ENCODE measurements at regions not wholly inside any gene's neighbourhood (a gene's known extent, or its start where the extent isn't known, plus 50 kb on each side); places are given as distances from the start of the nearest gene placed in this dataset.
"Not testable (repeated sequence)": the region's sequence is repeated elsewhere in the genome, so short reads cannot be mapped to it uniquely, and the experiment has no call there.

GRCh38 chrX:140163371-140164159 is 198.2 kb upstream of the CXorf66 start:
- TF ChIP-seq CTCF (conservative IDR thresholded peaks at IDR 0.05): no peak
- no peak overlapping the region for H3K27ac ChIP-seq

GRCh38 chrX:140157611-140158010 is 192.3 kb upstream of the CXorf66 start:
- no peak overlapping the region for H3K27ac ChIP-seq
- TF ChIP-seq CTCF (conservative IDR thresholded peaks at IDR 0.05): no peak

- H3K27ac ChIP-seq: no peak overlapping the region
- no peak for TF ChIP-seq CTCF (conservative IDR thresholded peaks at IDR 0.05)
Observed at GRCh38 chrX:140157143-140157542, 191.8 kb upstream of the CXorf66 start.

- no peak overlapping the region for H3K27ac ChIP-seq
- TF ChIP-seq CTCF (conservative IDR thresholded peaks at IDR 0.05): no peak
Observed at GRCh38 chrX:140151316-140151715, 186.0 kb upstream of the CXorf66 start.

GRCh38 chrX:140149761-140150160 is 184.4 kb upstream of the CXorf66 start:
- no peak for TF ChIP-seq CTCF (conservative IDR thresholded peaks at IDR 0.05)
- no peak overlapping the region for H3K27ac ChIP-seq

- TF ChIP-seq CTCF (conservative IDR thresholded peaks at IDR 0.05): peak; percentile 76
- H3K27ac ChIP-seq: no peak overlapping the region
Observed at GRCh38 chrX:140141444-140142029, 176.2 kb upstream of the CXorf66 start.

GRCh38 chrX:140138492-140138891 is 173.2 kb upstream of the CXorf66 start:
- not testable (repeated sequence) for H3K27ac ChIP-seq

- not testable (repeated sequence) for H3K27ac ChIP-seq
Observed at GRCh38 chrX:140138065-140138464, 172.7 kb upstream of the CXorf66 start.

All from VCaP (cell line).